VCaP (cell line): ENCODE measurements at regions not wholly inside any gene's neighbourhood (a gene's known extent, or its start where the extent isn't known, plus 50 kb on each side); places are given as distances from the start of the nearest gene placed in this dataset.

Experiments used
- H3K27ac ChIP-seq: fragments of 450-650 bp; 2 replicates; pipeline ENCODE4 v1.5.1; 2017
- TF ChIP-seq, protein P1 (sequence below): fragments of 450-650 bp; conservative IDR thresholded peaks from 2 replicates; pipeline ENCODE4 v1.5.1; 2017; ENCODE audit warnings: mild to moderate bottlenecking, moderate library complexity

DNA sequence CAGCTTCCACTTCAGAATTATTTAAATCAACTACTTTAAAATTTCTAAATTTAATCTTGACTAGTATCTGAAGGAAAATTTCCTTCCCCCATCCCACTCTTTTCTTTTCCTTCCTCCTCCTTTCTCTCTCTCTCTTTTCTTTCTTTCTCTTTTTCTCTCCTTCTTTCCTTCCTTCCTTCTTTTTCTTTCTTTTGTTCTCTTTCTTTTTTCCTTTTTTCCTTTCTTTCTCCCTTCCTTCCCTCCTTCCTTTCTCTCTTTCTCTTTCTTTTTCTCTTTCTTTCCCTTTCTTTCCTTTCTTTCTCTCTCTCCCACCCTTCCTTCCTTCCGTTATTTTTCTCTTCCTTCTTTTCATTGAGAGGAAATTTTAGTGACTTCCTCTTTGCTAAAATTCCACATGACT lies 132.0 kb upstream of the CDH19 start:
- no peak overlapping the region for H3K27ac ChIP-seq
- TF ChIP-seq, protein P1, sequence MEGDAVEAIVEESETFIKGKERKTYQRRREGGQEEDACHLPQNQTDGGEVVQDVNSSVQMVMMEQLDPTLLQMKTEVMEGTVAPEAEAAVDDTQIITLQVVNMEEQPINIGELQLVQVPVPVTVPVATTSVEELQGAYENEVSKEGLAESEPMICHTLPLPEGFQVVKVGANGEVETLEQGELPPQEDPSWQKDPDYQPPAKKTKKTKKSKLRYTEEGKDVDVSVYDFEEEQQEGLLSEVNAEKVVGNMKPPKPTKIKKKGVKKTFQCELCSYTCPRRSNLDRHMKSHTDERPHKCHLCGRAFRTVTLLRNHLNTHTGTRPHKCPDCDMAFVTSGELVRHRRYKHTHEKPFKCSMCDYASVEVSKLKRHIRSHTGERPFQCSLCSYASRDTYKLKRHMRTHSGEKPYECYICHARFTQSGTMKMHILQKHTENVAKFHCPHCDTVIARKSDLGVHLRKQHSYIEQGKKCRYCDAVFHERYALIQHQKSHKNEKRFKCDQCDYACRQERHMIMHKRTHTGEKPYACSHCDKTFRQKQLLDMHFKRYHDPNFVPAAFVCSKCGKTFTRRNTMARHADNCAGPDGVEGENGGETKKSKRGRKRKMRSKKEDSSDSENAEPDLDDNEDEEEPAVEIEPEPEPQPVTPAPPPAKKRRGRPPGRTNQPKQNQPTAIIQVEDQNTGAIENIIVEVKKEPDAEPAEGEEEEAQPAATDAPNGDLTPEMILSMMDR: no peak

DNA sequence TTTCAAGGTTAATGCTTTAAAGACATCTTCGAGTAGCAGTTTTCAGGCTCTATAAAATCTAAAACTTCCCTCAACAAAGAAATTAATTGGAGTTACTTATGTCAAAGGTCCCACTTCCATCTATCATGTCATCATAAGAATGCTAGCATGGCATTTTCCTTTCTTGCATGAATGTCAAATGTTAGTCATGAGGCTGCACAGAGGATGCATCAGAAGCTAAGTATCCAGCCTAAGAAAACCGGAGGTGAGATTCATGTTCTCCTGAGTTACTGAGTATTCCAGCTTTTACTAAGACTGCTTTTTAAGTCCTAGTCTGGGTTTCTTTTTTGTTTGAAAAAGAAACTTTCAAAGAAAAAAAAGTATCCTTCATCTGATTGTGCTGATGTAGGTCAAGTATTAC lies 130.6 kb upstream of the CDH19 start:
- no peak overlapping the region for H3K27ac ChIP-seq
- TF ChIP-seq, protein P1: no peak

DNA sequence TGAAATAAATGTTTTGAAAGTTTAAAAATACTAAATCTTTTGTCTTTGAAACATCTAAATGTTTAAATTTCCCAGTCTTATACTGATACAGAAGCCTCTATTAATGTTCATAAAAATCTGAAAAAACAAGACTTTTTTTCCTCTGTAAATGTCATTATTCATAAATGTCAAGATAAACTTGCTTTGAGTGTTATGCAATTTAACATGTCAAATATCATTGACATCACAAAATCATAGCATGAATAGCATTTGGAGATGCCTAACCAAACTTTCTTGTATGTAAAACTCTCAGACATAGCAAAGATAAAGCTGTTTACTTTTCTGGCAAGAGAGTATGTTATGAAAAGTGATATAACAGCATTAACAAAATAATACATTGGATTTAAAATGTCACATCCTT lies 128.0 kb upstream of the CDH19 start:
- no peak overlapping the region for H3K27ac ChIP-seq
- TF ChIP-seq, protein P1: no peak

DNA sequence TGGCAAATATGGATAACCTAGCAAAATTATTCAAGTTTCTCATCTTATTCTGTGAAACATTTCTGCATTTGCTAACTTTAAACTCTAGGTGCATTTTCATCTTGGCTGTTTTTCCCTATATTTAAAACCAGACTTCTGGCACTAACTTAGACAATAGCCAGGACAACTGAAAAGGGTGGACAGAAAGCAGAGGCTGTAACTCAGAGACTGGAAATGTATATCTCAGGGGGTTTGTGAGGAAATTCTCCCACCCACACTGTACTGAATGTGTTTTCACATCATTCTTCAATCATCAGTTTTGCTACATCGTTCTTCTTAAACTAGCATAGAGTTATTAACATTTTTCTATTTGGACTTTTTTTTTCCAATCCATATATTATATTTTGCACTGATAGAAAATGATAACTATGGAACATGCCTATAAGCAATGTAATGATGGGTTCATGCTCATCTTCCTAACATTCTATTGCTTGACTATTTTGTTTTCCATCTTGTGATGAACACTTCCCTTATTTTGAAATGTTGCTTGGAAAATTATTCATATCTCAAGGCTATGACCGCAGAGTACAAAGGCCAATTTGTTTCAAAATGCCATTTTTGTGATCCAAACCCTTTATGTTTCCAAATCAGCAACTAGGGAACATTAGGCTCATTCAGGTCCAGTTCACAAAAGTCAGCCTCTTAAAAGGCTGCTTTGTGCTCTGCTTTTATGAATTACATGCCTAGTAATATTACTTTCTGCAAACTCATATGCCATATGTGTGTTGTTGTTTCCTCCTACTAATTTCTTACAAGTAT lies 125.8 kb upstream of the CDH19 start:
- H3K27ac ChIP-seq: no peak overlapping the region
- TF ChIP-seq, protein P1: no peak

DNA sequence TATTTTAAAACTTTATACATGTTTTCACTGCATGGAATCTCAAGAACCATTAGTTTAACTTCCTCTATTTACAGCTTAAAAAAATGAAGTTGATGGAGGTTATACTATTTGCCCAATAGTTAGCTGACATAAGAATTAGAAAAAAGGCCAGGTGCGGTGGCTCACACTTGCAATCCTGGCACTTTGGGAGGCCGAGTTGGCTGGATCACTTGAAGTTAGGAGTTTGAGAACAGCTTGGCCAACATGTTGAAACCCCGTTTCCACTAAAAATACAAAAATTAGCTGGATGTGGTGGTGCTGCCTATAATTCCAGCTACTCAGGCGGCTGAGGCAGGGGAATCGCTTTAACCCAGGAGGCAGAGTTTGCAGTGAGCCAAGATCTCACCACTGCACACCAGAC lies 125.1 kb upstream of the CDH19 start:
- H3K27ac ChIP-seq: no peak overlapping the region
- TF ChIP-seq, protein P1: no peak

DNA sequence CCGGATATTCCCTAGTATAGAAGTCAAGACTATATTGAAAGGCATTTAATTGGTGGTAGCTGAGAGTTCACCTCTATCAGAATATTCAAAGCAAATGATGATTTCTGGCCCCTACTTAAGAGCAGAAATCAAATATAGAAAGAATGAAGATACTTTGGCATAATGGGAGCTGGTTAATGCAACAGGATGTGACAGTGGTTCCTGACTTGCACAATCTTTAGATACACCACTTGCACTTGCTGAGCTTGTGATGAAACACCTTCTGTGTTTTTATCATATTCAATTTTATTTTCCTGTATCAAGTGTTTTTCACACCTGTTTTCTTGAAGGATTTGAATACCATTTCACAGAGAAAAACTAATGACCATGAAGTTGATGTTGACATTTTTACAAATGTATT lies 124.1 kb upstream of the CDH19 start:
- no peak overlapping the region for H3K27ac ChIP-seq
- TF ChIP-seq, protein P1: no peak

DNA sequence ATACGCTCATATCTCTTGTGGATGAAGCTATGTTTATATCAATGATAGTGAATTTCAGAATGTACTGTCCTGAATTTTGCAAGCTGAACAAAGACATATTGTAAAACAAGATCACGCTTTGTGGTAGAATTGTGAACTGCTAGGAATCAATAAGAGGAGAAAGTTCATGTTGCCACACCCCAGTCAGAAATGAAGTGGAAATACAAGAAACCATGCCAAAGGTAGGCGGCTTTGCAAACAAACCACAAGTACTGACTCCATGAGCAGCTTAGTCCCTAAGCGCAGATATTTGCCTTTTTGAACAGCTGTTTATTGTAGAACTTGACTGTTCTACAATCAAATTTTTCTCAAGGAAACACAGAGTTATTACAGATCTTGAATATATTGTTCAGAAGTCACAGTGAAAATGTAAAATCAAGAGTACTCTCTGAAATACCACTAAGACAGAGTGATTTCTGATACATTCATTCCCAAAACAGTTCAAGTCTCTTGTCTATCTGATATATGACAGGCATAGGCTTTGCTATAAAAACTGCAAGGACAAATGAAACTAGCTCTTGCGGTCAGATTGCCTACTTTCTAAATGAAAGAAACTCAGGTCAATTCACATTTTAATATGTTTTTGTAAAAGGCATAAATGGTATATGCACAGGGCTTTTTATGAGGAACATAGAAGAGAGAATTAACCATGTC lies 120.9 kb upstream of the CDH19 start:
- TF ChIP-seq, protein P1: no peak; the same call in 1 of the 2 replicates
- no peak overlapping the region for H3K27ac ChIP-seq
